HG02798 (cell line): ENCODE measurements at regions not wholly inside any gene's neighbourhood (a gene's known extent, or its start where the extent isn't known, plus 50 kb on each side); places are given as distances from the start of the nearest gene placed in this dataset.
"Not testable (repeated sequence)": the region's sequence is repeated elsewhere in the genome, so short reads cannot be mapped to it uniquely, and the experiment has no call there.

Source experiments
- ATAC-seq: cut with Tn5 transposase; IDR thresholded peaks from one replicate; pipeline ENCODE4 v1.9.1; 2021; ENCODE audit warnings: mild to moderate bottlenecking; ENCODE audit not compliant: unreplicated experiment, poor library complexity

- ATAC-seq, result no peak
Observed at GRCh38 chr2:31739161-31739560, 158.4 kb upstream of the SRD5A2 start.

GRCh38 chr2:31736695-31737454 lies 156.1 kb upstream of the SRD5A2 start:
- no peak for ATAC-seq

- no peak for ATAC-seq
Observed at GRCh38 chr2:31735716-31736115, 155.0 kb upstream of the SRD5A2 start.

GRCh38 chr2:31729442-31730092 lies 148.8 kb upstream of the SRD5A2 start:
- no peak for ATAC-seq

- ATAC-seq, result no peak
Observed at GRCh38 chr2:31729065-31729439, 148.3 kb upstream of the SRD5A2 start.

GRCh38 chr2:31728406-31729064 lies 147.8 kb upstream of the SRD5A2 start:
- no peak for ATAC-seq

- ATAC-seq, result no peak
Observed at GRCh38 chr2:31726457-31726856, 145.7 kb upstream of the SRD5A2 start.

- no peak for ATAC-seq
Observed at GRCh38 chr2:31725444-31725843, 144.7 kb upstream of the SRD5A2 start.

GRCh38 chr2:31711737-31712136 lies 131.0 kb upstream of the SRD5A2 start:
- ATAC-seq, result no peak

GRCh38 chr2:31710121-31710520 lies 129.4 kb upstream of the SRD5A2 start:
- no peak for ATAC-seq

- ATAC-seq, result no peak
Observed at GRCh38 chr2:31707992-31708391, 127.3 kb upstream of the SRD5A2 start.

GRCh38 chr2:31704561-31705212 lies 123.9 kb upstream of the SRD5A2 start:
- ATAC-seq, result no peak

- no peak for ATAC-seq
Observed at GRCh38 chr2:31703253-31703652, 122.5 kb upstream of the SRD5A2 start.

GRCh38 chr2:31698722-31699121 lies 118.0 kb upstream of the SRD5A2 start:
- no peak for ATAC-seq

- ATAC-seq, result no peak
Observed at GRCh38 chr2:31696068-31696467, 115.3 kb upstream of the SRD5A2 start.

GRCh38 chr2:31694444-31694843 lies 113.7 kb upstream of the SRD5A2 start:
- ATAC-seq, result no peak

GRCh38 chr2:31693882-31694281 lies 113.1 kb upstream of the SRD5A2 start:
- no peak for ATAC-seq

GRCh38 chr2:31688282-31688681 lies 107.5 kb upstream of the SRD5A2 start:
- no peak for ATAC-seq

GRCh38 chr2:31683506-31683905 lies 102.8 kb upstream of the SRD5A2 start:
- ATAC-seq, result not testable (repeated sequence)

- ATAC-seq, result no peak
Observed at GRCh38 chr2:31675485-31675901, 94.8 kb upstream of the SRD5A2 start.

GRCh38 chr2:31674446-31674845 lies 93.7 kb upstream of the SRD5A2 start:
- no peak for ATAC-seq
